ENCODE measurements at regions not wholly inside any gene's neighbourhood (a gene's known extent, or its start where the extent isn't known, plus 50 kb on each side); places are given as distances from the start of the nearest gene placed in this dataset.
"Not testable (repeated sequence)": the region's sequence is repeated elsewhere in the genome, so short reads cannot be mapped to it uniquely, and the experiment has no call there.

- peak; percentile 36 for TF ChIP-seq CTCF (IDR thresholded peaks at IDR 0.05; ENCODE audit: extremely low read depth, missing control alignments)
- peak; percentile 65 for DNase-seq (ENCODE audit: low spot score)
These were observed 66.4 kb upstream of the BTG3 start for GRCh38 chr21:17679002-17679600.

- DNase-seq (ENCODE audit: low spot score), result not testable (repeated sequence)
These were observed 64.2 kb upstream of the BTG3 start for GRCh38 chr21:17676930-17677329.

GRCh38 chr21:17674106-17674505 lies 61.4 kb upstream of the BTG3 start:
- no peak for DNase-seq (ENCODE audit: low spot score)
- no peak for TF ChIP-seq CTCF (IDR thresholded peaks at IDR 0.05; ENCODE audit: extremely low read depth, missing control alignments)

- TF ChIP-seq CTCF (IDR thresholded peaks at IDR 0.05; ENCODE audit: extremely low read depth, missing control alignments), result no peak
- DNase-seq (ENCODE audit: low spot score), result no peak
These were observed 60.7 kb upstream of the BTG3 start for GRCh38 chr21:17673261-17674020.

- no peak for DNase-seq (ENCODE audit: low spot score)
- no peak for TF ChIP-seq CTCF (IDR thresholded peaks at IDR 0.05; ENCODE audit: extremely low read depth, missing control alignments)
These were observed 59.0 kb upstream of the BTG3 start for GRCh38 chr21:17671733-17672132.

GRCh38 chr21:17668479-17669140 lies 55.9 kb upstream of the BTG3 start:
- DNase-seq (ENCODE audit: low spot score), result no peak
- TF ChIP-seq CTCF (IDR thresholded peaks at IDR 0.05; ENCODE audit: extremely low read depth, missing control alignments), result no peak

GRCh38 chr21:17667256-17667655 lies 54.6 kb upstream of the BTG3 start:
- TF ChIP-seq CTCF (IDR thresholded peaks at IDR 0.05; ENCODE audit: extremely low read depth, missing control alignments), result no peak
- DNase-seq (ENCODE audit: low spot score), result no peak

Measured in GM20000 (cell line).